GM12892 (cell line): ENCODE measurements at regions not wholly inside any gene's neighbourhood (a gene's known extent, or its start where the extent isn't known, plus 50 kb on each side); places are given as distances from the start of the nearest gene placed in this dataset.

Experiments
- DNase-seq: peaks from one replicate; pipeline ENCODE4 v3.0.0; 2011; ENCODE audit not compliant: insufficient read length
- FAIRE-seq: peaks from 2 replicates; lab custom pipeline; 2011; peaks lifted over from hg19 to GRCh38; lab: Jason Lieb, UNC
- POLR2A ChIP-seq: IDR thresholded peaks from 2 replicates; pipeline ENCODE4 v1.6.1; 2011; ENCODE audit warnings: low read depth, low read length, control low read depth
- POLR2AphosphoS5 ChIP-seq: IDR thresholded peaks from 2 replicates; pipeline ENCODE4 v1.6.1; 2011; ENCODE audit warnings: low read depth, low read length, control low read depth
- TAF1 ChIP-seq: IDR thresholded peaks from 2 replicates; pipeline ENCODE4 v1.6.1; 2011; ENCODE audit warnings: low read depth, mild to moderate bottlenecking, control low read depth, low read length, borderline replicate concordance

DNA sequence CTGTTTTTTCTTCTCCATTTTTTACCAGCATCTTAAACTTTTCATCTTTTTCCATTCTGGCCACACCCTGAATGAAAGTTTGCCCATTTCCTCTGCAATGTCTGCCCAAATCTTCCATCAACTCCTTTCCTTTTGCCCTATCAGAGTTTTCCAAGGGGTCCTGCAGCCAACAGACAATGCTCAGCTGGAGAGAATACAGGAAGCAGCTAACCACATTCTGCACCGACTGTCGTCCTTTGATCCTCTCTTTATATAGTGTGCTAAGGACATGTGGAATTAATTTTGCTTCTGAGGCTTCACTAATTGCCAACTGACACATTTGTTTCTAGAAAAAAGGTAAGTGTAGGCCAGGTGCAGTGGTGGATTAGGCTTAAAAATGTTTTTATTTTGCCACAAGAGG is 50.5 kb upstream of the DLX2 start:
- DNase-seq (no peak), FAIRE-seq (no peak)
- TF ChIP-seq TAF1: no peak
- no peak for TF ChIP-seq POLR2A
- TF ChIP-seq POLR2AphosphoS5: no peak

DNA sequence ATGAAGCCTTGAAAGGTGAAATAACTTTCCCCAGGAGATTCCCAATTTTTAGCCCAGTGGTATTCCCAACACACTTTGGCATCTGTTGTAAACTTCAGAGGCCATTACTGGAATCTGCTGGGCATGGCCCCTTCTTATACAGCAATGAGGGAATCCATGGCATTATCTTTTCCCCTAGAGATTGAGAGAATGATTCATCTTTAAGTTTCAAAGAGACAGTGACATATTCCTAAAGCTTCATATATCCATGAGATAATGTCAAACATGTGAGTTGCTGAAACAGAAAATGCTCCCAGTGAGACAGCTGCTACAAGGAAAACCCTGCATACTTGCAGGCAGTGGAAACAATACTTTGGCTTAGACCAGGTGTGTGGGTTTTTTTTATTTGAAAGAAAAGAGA is 51.1 kb upstream of the DLX2 start:
- no peak for FAIRE-seq
- no peak for DNase-seq
- no peak for TF ChIP-seq TAF1
- no peak for TF ChIP-seq POLR2A
- no peak for TF ChIP-seq POLR2AphosphoS5

DNA sequence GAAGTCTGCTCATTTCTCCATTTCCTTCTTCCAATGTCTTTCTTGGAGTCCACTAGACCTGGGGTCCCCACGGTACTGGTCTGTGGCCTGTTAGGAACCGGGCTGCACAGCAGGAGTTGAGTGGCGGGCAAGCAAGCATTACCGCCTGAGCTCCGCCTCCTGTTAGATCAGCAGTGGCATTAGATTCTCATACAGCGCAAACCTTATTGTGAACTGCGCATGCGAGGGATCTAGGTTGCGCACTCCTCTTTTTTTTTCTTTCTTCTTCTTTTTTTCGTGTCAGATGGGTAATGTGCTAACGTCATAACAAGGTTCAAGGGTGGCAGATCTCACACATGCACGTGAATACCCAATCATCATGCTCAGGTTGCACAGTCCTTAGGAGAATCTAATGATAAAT is 53.1 kb upstream of the DLX2 start:
- DNase-seq (no peak), FAIRE-seq (no peak)
- TF ChIP-seq TAF1 (no peak), POLR2A (no peak), POLR2AphosphoS5 (no peak)

DNA sequence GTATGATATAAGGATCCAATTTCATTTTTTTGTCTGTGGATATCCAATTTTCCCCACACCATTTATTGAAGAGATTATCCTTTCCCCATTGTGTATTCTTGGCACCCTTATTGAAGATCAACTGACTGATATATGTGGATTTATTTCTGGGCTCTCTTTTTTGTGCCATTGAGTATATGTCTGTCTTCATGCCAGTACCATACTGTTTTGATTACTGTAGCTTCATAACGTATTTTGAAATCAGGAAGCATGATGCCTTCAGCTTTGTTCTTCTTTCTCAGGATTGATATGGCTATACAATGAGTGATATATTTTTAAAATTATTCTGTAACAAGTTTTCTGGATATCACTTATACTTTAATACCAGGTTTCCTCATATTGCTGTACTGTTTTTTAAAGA is 58.1 kb upstream of the DLX2 start:
- no peak for TF ChIP-seq POLR2AphosphoS5
- no peak for TF ChIP-seq TAF1
- TF ChIP-seq POLR2A: no peak
- DNase-seq: no peak
- no peak for FAIRE-seq

DNA sequence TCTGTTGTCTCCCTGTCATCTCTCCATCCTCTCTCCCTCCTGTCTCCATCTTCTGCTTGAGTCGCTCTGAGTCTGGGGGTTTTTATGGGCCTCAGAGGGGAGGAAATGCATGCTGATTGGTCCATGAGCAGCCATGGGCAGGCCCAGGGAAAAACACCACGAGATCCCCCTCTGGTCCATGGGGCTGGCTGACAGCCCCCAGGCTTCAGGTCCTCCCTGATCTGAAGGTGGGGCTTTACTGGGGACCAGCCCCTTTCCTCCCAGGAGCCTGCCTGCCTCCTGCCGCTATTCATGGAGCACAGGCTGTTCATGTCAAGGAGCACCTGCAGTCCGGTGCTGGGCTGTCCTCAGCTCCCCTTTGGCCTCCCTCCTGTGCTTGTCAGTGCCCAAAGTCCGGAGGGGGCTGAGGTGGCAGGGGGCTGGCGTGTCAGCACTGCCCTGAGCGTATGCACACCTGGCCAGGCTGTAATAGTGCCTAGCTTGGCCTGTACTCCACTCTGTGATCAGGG is 59.6 kb upstream of the DLX2 start:
- FAIRE-seq: no peak
- TF ChIP-seq TAF1 (no peak), POLR2AphosphoS5 (no peak), POLR2A (no peak)
- DNase-seq: no peak

DNA sequence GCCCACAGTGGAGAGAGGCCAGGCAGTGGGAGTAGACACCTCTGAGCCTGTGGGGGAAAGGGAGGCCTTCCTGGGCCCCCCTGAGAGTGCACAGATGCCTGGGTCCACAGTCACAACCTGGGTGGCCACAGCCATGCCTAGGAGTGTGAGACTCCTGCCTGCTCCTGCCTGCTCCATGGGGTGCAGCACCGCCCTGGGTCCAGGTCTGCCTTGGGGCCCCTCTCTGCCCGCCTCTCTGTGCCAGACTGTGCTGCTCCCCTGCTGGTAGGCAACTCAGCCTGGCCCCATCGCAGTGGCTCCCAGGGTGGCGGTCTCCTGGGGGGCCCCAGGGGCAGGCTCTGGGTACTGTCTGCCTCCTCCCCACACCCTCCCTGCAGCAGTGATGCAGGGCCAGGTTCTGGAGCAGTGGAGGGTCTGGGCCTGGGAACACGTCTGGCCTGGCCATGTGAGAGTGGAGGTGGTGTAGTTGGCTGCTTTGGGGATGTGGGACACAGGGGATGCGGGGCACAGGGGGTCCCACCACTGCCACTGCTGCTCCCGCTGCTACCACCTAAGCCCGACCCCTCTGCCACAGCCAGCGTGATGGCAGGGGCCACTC is 60.1 kb upstream of the DLX2 start:
- TF ChIP-seq TAF1 (no peak), POLR2AphosphoS5 (no peak), POLR2A (no peak)
- FAIRE-seq (no peak), DNase-seq (no peak)

DNA sequence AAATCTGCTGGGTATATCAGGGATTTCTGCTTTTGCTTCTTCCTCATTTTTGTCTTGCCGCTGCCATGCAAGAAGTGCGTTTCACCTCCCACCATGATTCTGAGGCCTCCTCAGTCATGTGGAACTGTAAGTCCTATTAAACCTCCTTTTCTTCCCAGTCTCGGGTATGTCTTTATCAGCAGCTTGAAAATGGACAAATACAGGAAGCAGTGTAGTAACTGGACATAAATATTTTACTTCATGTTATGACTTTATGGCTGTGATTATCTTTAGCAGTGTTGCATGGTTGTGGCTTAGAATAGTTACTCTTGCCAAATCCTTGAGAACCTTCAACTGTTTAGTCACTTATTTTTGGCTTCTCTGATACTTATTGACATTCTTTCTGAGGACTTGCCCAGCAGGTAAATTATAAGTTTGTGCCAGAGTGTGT is 66.2 kb upstream of the DLX2 start:
- TF ChIP-seq TAF1 (no peak), POLR2A (no peak), POLR2AphosphoS5 (no peak)
- DNase-seq (no peak), FAIRE-seq (no peak)

DNA sequence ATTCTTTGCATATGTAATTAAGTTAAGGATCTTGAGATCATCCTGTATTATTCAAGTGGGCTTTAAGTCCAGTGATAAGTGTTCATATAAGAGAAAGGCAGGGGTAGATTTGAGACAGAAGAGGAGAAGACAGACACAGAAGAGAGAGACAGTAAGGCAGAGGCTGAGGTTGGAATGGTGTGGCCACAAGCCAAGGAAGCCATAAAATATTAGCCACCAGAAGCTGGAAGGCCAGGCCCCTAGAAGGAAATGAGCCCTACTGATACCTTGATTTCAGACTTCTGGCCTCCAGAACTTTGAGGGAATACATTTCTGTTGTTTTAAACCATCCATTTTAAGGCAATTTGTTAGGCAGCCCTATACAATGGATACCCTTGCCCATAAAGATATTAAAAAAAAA is 66.9 kb upstream of the DLX2 start:
- no peak for DNase-seq
- TF ChIP-seq POLR2A: no peak
- TF ChIP-seq TAF1: no peak
- no peak for TF ChIP-seq POLR2AphosphoS5
- FAIRE-seq: no peak

DNA sequence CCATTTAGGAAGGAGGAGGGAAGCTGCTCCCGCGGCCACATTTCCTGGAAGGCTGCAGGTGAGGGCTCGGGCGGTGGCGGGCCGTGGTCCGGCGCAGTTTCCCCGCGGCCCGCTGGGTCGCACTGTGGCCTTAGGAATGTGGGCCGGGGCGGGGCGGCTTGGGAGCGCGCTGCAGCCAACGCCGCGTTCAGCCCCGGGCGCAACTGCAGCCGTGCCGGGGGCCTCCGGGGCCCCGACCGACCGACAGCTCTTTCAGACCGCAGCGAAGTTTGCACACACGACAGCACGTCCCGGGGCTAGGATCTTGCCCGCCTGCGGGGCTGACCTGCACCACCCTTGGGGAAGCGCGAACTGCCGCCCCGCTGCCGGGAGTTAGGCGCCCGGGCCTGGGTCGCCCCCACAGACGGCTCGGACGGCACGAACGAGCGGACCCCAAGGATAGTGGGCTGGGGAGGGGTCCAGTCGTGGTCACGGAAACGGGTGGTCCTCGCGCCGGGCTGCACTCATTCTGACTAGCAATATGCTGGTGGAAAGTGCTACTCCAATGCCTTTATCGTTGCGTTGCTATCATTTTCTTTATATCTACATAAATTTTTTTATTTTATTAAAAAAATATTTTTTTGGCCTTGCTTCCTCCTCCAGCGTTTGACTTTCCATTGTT is 69.9 kb upstream of the DLX2 start:
- DNase-seq: peak; percentile 27
- TF ChIP-seq POLR2A (no peak), TAF1 (no peak), POLR2AphosphoS5 (no peak)
- no peak for FAIRE-seq

DNA sequence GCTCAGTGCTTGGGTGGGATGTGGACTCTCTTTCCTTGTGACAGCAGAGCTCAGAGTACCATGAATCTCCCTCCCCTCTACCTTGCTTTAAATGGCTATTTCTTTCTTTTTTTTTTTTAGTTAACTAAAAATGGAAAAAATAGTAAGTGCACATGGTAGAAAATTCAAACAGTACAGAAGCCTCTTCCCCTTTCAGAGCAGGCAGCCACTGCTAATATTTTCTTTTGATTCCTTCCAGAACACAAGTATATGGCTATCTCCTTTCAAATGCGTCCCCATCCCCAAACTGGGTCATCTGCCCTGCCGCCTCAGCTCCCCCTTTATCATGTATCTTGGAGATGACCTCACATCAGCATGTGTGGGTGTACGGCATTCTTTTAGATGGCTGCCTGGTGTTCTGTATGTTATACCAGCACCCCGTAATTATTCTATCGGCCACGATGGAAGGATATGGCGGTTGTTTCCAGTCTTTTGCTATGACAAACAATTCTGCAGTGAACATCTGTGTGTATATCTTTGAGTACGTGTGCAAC is 70.5 kb upstream of the DLX2 start:
- no peak for TF ChIP-seq POLR2A
- no peak for TF ChIP-seq POLR2AphosphoS5
- no peak for TF ChIP-seq TAF1
- FAIRE-seq: no peak
- no peak for DNase-seq

DNA sequence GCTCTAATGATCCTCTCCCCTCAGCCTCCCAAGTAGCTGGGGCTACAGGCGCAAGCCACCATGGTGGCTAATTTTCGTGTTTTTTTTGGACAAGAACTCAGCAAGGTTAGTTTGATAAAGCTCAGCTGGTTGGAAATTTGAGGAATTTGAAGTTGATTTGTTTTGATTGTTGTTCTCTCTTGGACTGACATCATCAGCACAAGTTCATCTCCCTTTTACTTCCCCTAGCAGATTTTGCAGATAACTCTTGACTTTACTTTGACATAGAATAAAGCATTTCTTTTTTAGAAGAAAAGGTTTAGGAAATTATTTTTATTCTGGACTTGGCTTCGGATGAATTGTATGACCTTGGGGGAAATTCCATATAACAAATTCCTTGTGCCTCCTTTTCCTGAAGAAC is 74.9 kb upstream of the DLX2 start:
- no peak for FAIRE-seq
- no peak for TF ChIP-seq POLR2A
- no peak for TF ChIP-seq TAF1
- no peak for TF ChIP-seq POLR2AphosphoS5
- no peak for DNase-seq

DNA sequence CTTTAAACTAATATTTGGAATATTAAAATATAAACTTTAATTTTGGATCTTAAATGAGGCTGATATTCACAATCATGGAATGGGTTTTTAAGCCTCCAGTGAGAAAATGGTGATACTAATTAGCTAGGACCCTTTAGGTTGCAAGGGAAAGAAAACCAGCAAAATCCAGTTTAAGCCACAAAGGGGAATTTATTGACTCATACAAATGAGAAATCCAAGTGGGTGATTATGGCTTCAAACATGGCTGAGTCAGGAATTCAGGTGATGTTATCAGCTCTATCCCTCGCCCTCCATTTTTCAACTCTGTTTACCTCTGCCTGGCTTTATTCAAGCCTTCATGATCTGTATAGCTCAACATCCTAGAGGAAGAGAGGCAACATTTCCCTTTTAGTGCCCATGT is 75.3 kb upstream of the DLX2 start:
- TF ChIP-seq POLR2AphosphoS5 (no peak), POLR2A (no peak), TAF1 (no peak)
- no peak for FAIRE-seq
- DNase-seq: no peak
